Stimulated activated CD4-positive, alpha-beta T cell treated with anti-CD3 and anti-CD28 coated beads, Interleukin-4, amount 100 ng/mL, for 1 hour (primary cell): ENCODE measurements at regions not wholly inside any gene's neighbourhood (a gene's known extent, or its start where the extent isn't known, plus 50 kb on each side); places are given as distances from the start of the nearest gene placed in this dataset.

Experiments used
- DNase-seq: peaks from one replicate; pipeline ENCODE4 v3.0.0-alpha.2; 2020

- DNase-seq = no peak
These were observed 190.4 kb upstream of the CCDC150 start for GRCh38 chr2:196449083-196449482.

GRCh38 chr2:196452758-196453157, 186.8 kb upstream of the CCDC150 start:
- DNase-seq = no peak

DNA sequence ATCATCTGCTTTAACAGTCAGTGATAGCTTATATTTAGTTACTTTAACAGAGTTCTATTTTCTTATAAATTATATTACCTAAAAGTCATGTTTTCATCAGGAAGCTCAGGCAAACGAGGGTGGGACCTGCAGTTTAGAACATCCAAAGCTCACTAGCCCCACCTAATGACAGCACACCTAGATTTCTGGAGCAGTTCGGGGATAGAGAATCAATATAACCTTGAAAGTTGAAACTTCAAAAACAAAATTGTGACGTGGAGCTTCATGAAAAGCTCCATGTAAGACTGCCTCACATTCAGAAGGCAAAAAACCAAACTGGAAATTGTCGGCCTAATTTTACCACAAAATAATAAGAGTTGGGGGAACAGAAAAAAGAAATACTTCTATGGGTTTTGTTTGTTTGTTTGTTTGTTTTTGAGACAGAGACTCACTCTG, 185.9 kb upstream of the CCDC150 start:
- DNase-seq = peak; percentile 8

DNA sequence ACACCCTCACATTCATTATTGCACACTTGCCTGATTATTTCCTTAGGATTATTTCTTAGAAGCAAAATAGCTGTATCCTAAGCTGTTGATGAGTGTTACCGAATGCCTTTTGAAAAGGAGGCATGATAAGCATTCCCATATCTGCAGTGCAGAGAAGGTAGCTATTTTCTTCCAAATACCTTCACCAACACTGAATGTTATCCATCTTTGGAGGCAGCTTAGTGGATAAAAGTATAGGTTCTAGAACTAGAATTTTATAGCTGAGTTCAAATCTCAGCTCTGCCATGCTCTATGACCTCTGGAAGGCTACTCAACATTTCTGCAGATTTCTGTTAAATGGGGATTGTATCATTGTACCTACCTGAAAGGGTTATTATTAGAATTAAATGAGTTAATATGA, 185.0 kb upstream of the CCDC150 start:
- DNase-seq = no peak

GRCh38 chr2:196459539-196459938, 180.0 kb upstream of the CCDC150 start:
- DNase-seq = no peak

GRCh38 chr2:196463706-196464105, 175.8 kb upstream of the CCDC150 start:
- no peak for DNase-seq

GRCh38 chr2:196464311-196464710, 175.2 kb upstream of the CCDC150 start:
- no peak for DNase-seq

DNA sequence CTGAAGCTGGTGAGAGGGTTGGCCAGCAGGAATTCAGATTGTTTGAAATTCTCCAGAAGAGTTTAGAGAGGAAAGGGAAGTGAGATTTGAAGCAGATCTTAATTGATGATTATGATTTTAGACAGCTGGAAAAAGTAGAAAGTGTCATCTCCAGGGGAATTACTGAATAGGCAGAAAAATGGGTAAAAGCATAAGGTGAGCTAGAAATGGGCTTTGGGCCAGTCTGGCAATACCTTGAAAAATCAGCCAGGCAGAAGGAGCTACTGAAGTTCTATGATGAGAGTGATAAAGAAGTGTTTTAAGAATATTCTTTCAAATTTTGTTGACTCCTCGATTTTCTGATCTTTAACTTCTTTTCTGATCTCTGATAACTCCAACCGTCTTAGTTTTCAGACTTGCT, 172.9 kb upstream of the CCDC150 start:
- no peak for DNase-seq

DNA sequence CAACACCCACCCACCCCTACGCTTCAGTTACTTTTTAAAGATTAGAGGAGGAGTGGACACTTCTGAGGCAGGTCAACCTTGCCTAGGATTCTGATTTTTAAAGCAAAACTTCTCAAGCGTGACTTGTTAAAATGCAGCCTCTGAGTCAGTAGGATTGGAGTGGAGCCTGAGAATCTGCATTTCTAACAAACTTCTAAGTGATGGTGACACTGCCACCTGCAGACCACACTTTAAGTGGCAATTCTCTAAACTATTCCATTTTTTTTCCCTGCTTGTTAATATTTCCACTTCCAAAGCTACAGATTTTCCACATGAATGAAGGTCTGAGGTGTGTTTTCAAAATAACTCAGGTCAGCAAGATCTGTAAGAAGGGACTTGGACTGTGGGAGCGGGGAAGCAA, 171.1 kb upstream of the CCDC150 start:
- DNase-seq = no peak

DNA sequence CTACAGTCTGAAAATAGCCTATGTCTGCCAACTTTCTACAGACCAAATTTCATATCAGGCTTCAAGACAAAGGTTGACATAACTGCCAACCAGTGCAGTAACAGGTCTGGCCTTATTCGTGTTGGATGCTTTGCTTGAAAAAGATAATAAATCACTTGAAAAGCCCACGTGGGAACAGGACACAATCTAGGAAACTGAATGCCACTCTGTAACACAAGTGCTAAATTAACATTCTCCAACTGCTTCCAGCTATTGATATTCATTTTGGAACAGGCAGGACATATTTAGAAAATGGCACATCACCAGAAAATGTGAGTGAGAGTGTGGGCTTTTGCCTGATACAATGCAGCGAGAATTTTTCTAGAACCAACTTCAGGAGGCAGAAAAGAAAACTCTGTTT, 165.9 kb upstream of the CCDC150 start:
- no peak for DNase-seq

GRCh38 chr2:196475611-196476010, 163.9 kb upstream of the CCDC150 start:
- DNase-seq = no peak

DNA sequence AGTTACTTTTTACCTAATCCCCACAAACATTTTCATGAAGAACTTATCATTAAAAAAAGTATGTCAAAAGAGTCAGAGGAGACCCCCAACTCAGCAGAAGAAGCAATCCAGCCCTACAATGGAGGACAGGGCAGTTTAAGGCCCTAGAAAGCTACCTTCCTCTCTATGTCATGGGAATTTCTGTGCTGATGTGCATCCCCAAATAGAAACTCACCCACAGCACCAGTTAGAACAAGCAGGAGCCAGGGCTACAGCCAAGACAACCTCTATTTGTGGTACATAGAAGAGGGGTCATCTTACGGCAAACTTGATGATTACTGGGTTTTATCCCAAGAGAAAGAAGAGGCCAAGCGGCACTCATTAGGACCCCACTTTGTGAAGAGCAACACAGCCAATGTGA, 160.9 kb upstream of the CCDC150 start:
- DNase-seq = no peak

DNA sequence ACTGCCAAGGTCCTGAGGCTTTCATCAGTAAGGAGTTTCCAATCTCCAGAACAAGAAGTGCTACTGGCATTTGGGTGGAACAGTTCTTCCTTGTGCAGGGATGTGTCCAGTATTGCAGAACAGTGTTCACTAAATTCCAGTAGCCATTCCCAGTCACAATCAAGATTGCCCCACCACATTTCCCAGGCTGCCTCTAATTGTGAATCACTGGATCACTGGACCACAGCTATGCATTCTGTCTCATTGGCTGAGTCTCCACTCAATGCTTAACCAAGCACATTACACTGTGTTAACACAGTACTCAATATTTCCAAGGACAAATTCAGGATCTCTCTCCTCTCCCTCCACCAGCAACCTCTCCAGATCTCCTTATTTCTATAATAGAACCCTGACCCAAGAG, 160.2 kb upstream of the CCDC150 start:
- no peak for DNase-seq

DNA sequence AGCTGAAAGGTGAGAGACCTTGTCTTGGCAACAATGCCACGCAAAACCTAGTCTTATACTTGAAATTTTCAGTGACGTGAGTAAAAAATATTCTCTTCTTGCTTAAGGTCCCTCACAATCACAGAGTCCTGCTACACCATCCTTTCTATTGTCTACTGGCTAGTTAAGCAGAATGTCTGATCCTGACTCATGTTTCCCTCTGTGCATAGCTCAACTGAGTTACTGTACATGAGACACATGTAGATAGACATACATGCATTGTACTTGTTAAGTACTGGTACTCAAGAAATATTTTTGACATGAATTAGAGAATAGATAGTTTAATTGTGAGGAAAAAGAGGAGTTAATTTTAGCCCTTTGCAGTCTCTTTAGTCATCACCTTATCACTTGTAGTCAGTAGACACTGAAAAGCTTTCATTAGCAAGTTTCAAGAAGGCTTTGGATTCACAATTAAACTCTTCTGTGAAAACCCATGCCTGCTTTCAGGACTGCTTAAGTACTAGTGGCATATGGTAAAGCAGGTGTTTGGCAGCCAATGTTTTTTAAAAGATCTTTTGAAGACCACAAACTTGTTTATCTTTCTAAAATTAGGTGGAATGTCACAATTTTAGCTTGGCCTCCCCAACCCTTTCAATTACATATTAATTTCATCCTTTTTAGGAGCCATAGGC, 158.7 kb upstream of the CCDC150 start:
- no peak for DNase-seq

DNA sequence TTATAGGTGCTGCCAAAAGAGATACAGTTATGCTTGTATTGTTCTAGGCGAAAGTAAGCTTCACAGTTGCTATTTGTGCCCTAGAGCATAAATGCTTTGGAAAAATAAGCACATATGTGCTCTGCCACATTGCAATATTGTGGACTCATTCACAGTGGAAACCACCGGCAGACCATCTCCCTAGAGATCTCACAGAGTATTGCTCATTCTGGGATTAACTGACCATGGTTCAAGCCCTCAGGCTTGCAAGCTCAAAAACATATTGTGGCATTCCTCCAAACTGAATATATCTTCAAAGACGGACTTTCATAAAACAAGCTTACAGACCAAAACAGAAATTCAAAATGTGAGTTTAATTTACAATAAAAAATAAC, 158.2 kb upstream of the CCDC150 start:
- no peak for DNase-seq

DNA sequence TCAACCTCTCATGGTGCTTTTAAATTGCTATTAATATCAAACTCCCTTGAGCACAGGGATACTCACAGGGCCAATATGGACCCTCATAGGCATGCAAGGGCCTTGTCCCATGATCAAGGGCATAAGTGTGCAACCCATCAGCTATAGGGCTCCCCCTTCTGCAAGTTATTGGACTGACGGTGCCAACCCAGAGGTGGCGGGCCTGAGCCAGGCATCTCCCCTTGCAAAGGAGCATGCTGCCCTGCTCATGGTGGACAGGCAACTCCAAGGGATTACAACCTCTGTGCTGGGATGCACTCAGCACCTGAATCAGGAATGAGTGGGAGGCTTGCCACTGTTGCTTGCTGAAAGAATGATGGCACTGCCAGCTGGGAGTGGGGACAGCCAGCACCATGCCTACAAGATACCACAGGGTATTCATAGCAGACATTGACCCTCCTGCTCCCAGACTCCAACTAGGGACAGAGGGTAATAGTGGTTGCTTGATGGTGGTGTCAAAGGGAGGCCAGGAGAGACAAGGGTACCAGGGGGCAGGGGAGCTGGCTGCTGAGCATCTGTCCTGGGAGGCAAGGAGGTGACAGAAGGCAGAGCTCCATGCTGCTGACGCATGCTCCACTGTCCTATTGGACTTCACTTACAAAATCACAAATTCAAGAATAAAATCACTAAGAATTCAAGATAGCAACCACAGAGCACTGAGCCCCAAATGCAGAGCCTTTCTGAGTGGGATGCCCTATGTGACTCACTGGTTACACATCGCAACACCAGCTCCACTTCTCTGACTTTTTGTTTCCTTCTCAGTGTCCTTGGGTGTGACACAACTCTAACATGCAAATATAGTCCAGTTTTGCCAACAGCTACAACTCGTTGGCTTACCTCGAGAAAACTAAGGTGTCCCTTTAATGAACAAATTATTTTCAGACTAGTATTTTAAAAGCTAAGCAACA, 157.1 kb upstream of the CCDC150 start:
- DNase-seq = no peak

- no peak for DNase-seq
These were observed 153.4 kb upstream of the CCDC150 start for GRCh38 chr2:196486146-196486545.

DNA sequence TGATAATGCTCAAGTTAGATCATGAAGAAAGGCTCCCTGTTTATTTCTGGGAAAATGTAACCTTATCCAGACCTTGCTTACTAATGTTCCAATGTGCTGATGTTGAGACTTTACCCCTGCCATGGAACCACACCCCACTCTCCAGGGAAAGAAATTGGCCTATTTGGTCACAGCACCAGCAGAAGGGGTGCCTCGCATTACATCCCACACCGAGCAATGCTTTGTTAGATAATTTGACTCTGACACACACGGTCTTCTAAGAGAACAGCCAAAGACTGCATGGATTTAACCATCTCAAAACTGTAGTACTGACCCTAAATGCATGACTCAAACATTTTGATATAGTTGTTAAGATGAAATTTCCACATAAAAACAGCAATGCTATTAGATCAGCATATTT, 152.1 kb upstream of the CCDC150 start:
- DNase-seq = no peak

GRCh38 chr2:196489371-196489770, 150.1 kb upstream of the CCDC150 start:
- DNase-seq = no peak

- DNase-seq = no peak
These were observed 146.6 kb upstream of the CCDC150 start for GRCh38 chr2:196492946-196493345.

GRCh38 chr2:196498962-196499361, 140.6 kb upstream of the CCDC150 start:
- DNase-seq = no peak

DNA sequence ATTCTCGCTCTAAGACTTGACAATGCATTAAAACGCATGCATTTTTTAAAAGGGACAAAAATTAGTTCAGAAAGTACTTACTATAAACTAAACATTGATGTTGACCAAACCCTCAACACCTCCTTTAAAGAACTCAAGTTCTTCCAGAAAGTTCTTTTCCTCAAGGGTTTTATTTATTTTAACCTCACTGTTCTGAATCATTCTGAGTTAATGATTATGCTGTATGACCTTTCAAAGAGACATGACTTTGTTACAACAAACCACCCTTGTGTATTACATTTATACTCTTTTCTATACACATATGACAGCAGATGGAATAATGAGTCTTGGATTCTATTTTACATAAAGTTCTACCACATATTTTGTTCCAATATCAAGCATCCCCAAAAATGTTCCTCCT, 139.8 kb upstream of the CCDC150 start:
- no peak for DNase-seq

DNA sequence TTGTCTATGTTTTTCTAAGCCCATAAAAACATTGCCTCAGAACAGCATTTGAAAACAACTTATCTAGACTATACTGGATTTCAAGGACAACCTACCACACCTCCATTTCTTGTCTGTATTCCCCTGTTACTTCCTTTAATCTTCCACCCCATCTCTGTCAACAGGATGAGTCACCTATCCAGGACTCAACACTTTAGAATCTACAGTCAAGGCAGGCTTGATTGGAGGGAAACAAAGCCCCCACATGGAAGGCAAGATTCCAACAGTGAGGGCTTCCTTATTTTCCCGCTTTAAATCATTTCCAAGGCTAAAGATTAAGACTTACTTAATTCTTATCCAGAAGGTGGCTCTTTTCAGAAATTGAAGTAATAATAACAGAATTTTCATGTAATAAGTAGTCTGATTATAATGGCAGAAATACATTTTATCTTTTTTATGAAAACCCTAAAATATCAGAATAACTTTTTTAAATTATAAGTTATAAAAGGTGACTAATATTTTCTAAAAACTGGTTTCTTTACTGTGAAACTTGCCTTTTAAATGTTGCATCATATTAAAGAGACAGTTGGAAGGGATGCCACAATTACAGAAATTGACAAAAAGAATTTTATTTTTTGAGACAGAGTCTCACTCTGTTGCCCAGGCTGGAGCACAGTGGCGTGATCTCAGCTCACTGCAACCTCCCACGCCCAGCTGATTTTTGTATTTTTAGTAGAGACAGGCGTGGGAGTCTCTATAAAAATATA, 138.7 kb upstream of the CCDC150 start:
- no peak for DNase-seq

DNA sequence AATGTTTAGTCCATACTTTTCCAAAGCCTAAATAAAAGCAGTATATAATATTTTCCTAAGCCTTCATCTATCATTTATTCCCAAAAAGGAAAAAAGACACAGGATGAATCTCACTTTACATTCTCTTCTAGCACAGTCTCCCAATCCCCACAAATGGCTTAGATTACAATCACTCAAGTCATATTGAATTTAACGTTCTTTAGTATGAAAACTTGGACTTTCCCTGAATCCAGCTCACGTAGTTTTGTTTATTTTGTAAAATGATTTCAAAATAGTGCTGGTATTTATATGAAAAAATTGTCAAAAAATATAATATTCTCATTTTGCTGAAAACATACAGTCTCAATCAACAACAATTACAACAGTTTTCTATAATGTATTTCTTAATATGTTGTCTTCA, 137.7 kb upstream of the CCDC150 start:
- no peak for DNase-seq
